Breast epithelium (tissue), 4 donors: ENCODE measurements at regions not wholly inside any gene's neighbourhood (a gene's known extent, or its start where the extent isn't known, plus 50 kb on each side); places are given as distances from the start of the nearest gene placed in this dataset.

Experiments used
- DNase-seq, 2 donors: peaks; one replicate each; pipeline ENCODE4 v3.0.0-alpha.2; 2019; ENCODE audit warnings: low spot score in 2 of 2
- H3K27ac ChIP-seq, 2 donors: fragments of 200-600 bp; sonication (generic) in 1 of 2; one replicate each; pipeline ENCODE4 v1.5.1; 2016 to 2019; ENCODE audit warnings: mild to moderate bottlenecking in 1 of 2
- H3K27me3 ChIP-seq, 2 donors: fragments of 200-600 bp; sonication (generic) in 1 of 2; one replicate each; pipeline versions ENCODE4 v1.5.1 to v1.6.0; 2017 to 2019; ENCODE audit warnings: control low read depth in 1 of 2, mild to moderate bottlenecking in 1 of 2
- H3K36me3 ChIP-seq: fragments of 200-600 bp; one replicate; pipeline ENCODE4 v1.5.1; 2019
- H3K4me1 ChIP-seq, 2 donors: fragments of 200-600 bp; sonication (generic); one replicate each; pipeline ENCODE4 v1.5.1; 2016 to 2019; ENCODE audit warnings: control low read depth in 1 of 2
- H3K4me3 ChIP-seq, 3 donors: fragments of 200-600 bp; sonication (generic); 1 replicate in 2 of 3; 2 replicates in 1 of 3; pipeline ENCODE4 v1.5.1; 2016 to 2019; ENCODE audit warnings: mild to moderate bottlenecking in 3 of 3, moderate library complexity in 2 of 3
- H3K9me3 ChIP-seq, 2 donors: fragments of 200-600 bp; sonication (generic) in 1 of 2; one replicate each; pipeline ENCODE4 v1.5.1; 2016 to 2019; ENCODE audit warnings: control low read depth in 1 of 2
- CTCF ChIP-seq, 3 donors: fragments of 450-650 bp; IDR thresholded peaks; one replicate each; pipeline ENCODE4 v1.5.1; 2016 to 2017; ENCODE audit warnings: antibody characterized with exemption in 3 of 3, mild to moderate bottlenecking in 3 of 3, moderate library complexity in 3 of 3
- POLR2A ChIP-seq: fragments of 450-650 bp; IDR thresholded peaks from one replicate; pipeline ENCODE4 v1.6.1; 2016; ENCODE audit warnings: antibody characterized with exemption, mild to moderate bottlenecking, moderate library complexity
- POLR2AphosphoS5 ChIP-seq, 3 donors: sonication (generic); formaldehyde crosslinking; IDR thresholded peaks; one replicate each; pipeline ENCODE4 v1.6.1; 2017; ENCODE audit warnings: antibody characterized with exemption in 3 of 3
- intact Hi-C: fragments of 100-400 bp; cut with DNase I; formaldehyde crosslinking; loops from one replicate; pipeline ENCODE4 v1.15.1; 2023; ENCODE audit warnings: low total_unique reads

- TF ChIP-seq CTCF (IDR thresholded peaks at IDR 0.05) (no peak), POLR2AphosphoS5 (IDR thresholded peaks at IDR 0.05) (no peak), POLR2A (no peak)
- H3K36me3 ChIP-seq = no peaks in the 10 kb centered on the region
- no peak overlapping the region for H3K4me3 ChIP-seq
- no peak for DNase-seq
- H3K4me1 ChIP-seq = no peaks in the 10 kb centered on the region
- H3K27ac ChIP-seq = no peak overlapping the region
- H3K27me3 ChIP-seq = no peaks in the 10 kb centered on the region
- intact Hi-C loops = no loop called here
- no peaks in the 10 kb centered on the region for H3K9me3 ChIP-seq
These were observed 87.4 kb upstream of the CHORDC1 start for GRCh38 chr11:90310210-90310609.

GRCh38 chr11:90309693-90310092 is 86.8 kb upstream of the CHORDC1 start:
- DNase-seq = no peak
- TF ChIP-seq POLR2A = no peak
- no peak for TF ChIP-seq POLR2AphosphoS5 (IDR thresholded peaks at IDR 0.05)
- no peak for TF ChIP-seq CTCF (IDR thresholded peaks at IDR 0.05)
- H3K9me3 ChIP-seq = no peaks in the 10 kb centered on the region
- H3K27ac ChIP-seq = no peak overlapping the region
- H3K4me3 ChIP-seq = no peak overlapping the region
- no peaks in the 10 kb centered on the region for H3K4me1 ChIP-seq
- intact Hi-C loops = no loop called here
- no peaks in the 10 kb centered on the region for H3K27me3 ChIP-seq
- H3K36me3 ChIP-seq = no peaks in the 10 kb centered on the region

GRCh38 chr11:90294526-90294925 is 71.7 kb upstream of the CHORDC1 start:
- intact Hi-C loops = no loop called here
- no peaks in the 10 kb centered on the region for H3K36me3 ChIP-seq
- H3K27me3 ChIP-seq = no peaks in the 10 kb centered on the region
- no peaks in the 10 kb centered on the region for H3K9me3 ChIP-seq
- DNase-seq = no peak
- no peak for TF ChIP-seq POLR2A
- no peak for TF ChIP-seq POLR2AphosphoS5 (IDR thresholded peaks at IDR 0.05)
- TF ChIP-seq CTCF (IDR thresholded peaks at IDR 0.05) = no peak
- no peak overlapping the region for H3K27ac ChIP-seq
- H3K4me3 ChIP-seq = no peak overlapping the region
- no peaks in the 10 kb centered on the region for H3K4me1 ChIP-seq

- TF ChIP-seq CTCF (IDR thresholded peaks at IDR 0.05) = no peak
- TF ChIP-seq POLR2AphosphoS5 (IDR thresholded peaks at IDR 0.05) = no peak
- no peak for TF ChIP-seq POLR2A
- intact Hi-C loops = no loop called here
These were observed 71.2 kb upstream of the CHORDC1 start for GRCh38 chr11:90294091-90294490.

GRCh38 chr11:90288212-90288821 is 65.5 kb upstream of the CHORDC1 start:
- no peaks in the 10 kb centered on the region for H3K4me1 ChIP-seq
- no peaks in the 10 kb centered on the region for H3K9me3 ChIP-seq
- intact Hi-C loops = no loop called here
- no peaks in the 10 kb centered on the region for H3K27me3 ChIP-seq
- no peak overlapping the region for H3K4me3 ChIP-seq
- no peak overlapping the region for H3K27ac ChIP-seq
- no peaks in the 10 kb centered on the region for H3K36me3 ChIP-seq
- TF ChIP-seq POLR2AphosphoS5 (IDR thresholded peaks at IDR 0.05) (no peak), CTCF (IDR thresholded peaks at IDR 0.05) (peak in 1 of 3 donors; percentile 47), POLR2A (no peak)
- DNase-seq = no peak

More at GRCh38 chr11:90294091-90294490, 71.2 kb upstream of the CHORDC1 start:
- Histone ChIP-seq H3K4me1 (no peaks in the 10 kb centered on the region), H3K9me3 (no peaks in the 10 kb centered on the region), H3K4me3 (no peak overlapping the region), H3K27ac (no peak overlapping the region), H3K36me3 (no peaks in the 10 kb centered on the region), H3K27me3 (no peaks in the 10 kb centered on the region)
- no peak for DNase-seq
